ENCODE measurements at regions not wholly inside any gene's neighbourhood (a gene's known extent, or its start where the extent isn't known, plus 50 kb on each side); places are given as distances from the start of the nearest gene placed in this dataset.
A peak's percentile ranks its signal among the peaks of the same experiment; 100 is the strongest.

DNA sequence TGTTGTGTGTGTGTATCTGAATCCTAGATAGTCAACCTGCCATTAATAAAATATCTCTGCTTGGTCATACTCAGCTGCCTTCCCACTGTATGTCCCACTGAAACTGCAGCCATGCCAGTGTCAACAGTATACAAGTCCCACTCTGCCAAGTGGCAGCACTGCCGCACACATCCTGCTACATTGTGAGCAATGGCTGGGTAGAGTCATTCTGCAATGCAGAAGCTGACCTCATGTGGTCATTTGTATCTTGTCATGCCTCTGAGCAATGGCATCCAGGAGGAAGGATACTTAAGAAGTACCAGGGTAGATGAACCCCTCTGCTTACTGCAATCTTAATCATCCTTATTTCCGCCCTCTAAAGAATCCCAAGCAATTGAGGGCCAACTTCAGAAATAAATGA is 302.2 kb upstream of the DDX18 start:
- DNase-seq (ENCODE audit: low read depth in 2 of 2), result no peak

DNA sequence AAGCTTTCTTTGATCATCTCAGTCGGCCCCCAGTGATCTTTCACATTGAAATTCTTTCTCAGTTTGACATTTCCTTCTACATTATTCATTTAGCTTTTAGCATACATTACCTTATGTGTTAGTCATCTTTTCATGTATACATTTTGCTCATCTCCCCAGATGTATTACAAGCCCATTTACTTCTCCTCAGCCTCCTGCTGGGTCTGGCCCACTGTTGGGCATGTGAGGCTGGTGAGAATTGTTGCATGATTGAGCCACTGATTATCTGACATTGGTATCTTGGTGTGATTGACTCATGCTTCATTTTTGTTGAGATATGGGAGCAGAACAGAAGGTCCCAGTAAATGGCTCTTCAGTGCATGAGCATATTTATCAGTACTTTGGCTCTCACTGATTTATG is 300.1 kb upstream of the DDX18 start:
- DNase-seq (ENCODE audit: low read depth in 2 of 2), result no peak

DNA sequence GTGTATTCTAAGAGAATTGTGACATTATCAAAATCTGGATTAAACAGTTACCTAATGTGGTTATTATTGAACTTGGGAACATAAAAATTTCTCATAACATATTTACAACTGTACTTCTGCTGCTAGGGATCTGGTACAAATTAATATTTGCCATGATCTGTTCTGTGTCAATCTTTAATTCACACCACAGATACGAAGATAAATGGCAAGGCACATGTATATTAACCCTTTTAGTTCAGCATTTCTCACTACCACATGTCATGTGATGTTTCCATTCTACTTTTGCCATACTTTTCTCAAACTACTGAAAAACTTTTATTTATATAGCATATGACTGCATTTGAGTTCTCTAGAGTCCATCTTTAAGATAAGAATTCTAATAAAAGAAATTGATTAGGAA is 295.3 kb upstream of the DDX18 start:
- DNase-seq (ENCODE audit: low read depth in 2 of 2), result no peak

GRCh38 chr2:117519721-117520120 is 294.8 kb upstream of the DDX18 start:
- no peak for DNase-seq (ENCODE audit: low read depth in 2 of 2)

GRCh38 chr2:117523267-117523666 is 291.2 kb upstream of the DDX18 start:
- peak; percentile 18 to 73 for DNase-seq (ENCODE audit: low read depth in 2 of 2)

DNA sequence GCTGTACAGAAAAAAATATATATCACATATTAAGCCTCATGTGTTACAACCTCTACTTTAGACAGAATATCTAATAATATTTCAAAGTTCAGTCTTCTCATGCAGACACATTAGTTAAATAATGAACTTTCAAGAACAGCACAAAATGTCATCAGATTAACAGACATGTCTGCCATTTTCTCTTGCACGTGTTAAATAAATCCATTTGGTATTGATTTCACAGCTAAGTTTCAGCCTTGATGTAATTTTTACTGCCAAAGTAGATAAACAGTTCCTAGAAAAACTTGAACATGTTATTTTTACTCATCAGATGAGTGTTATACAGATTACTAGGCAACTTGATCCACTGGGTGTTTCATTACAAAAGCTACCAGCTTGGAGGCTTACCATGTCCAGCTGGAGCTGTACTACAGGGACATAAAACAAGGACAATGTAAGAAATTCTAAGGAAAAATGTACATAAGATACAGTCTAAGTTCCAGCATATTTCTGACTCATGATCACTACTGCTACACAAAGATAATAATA is 290.7 kb upstream of the DDX18 start:
- DNase-seq (ENCODE audit: low read depth in 2 of 2), result no peak

GRCh38 chr2:117536139-117536538 is 278.4 kb upstream of the DDX18 start:
- DNase-seq (ENCODE audit: low read depth in 2 of 2), result no peak

GRCh38 chr2:117537032-117537431 is 277.5 kb upstream of the DDX18 start:
- no peak for DNase-seq (ENCODE audit: low read depth in 2 of 2)

DNA sequence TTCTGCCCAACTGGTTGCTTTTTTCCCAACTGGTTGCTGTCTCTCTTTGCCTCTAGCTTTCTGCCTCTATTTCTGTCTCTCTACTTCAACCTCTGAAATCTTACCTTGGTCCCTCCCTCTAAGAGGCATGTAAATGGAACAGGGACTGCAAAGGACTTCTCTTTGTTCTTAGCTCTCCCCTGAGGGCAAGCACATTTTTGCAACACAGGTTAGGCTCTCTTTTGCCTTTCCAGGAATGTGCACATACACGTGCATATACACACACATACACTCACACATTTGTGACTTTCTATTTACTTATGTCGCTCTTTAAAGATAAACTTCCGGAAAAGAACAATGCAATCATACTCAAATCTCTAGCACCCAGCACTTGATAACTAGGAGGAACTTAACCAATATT is 262.6 kb upstream of the DDX18 start:
- no peak for DNase-seq (ENCODE audit: low read depth in 2 of 2)

- DNase-seq (ENCODE audit: low read depth in 2 of 2), result no peak
Measured at GRCh38 chr2:117553448-117553847, 261.0 kb upstream of the DDX18 start.

DNA sequence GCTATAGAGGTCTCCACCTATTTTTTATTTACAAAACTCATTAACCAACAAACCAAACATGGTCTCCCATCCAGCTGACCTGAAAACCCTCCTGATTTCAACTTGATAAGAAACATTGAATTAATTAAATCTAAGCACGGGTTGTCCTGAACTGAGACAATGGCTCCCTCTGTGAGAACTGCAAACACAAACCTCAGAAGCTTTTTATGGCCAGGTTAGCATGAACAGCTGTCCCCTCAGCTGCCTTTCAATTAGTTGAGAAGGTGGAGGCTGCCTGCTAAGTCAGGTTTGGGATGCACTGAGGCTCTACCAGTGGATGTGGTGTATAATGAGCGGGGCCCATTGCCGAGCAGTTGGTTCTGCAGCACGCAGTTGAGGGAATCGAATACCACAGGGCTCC is 258.5 kb upstream of the DDX18 start:
- no peak for DNase-seq (ENCODE audit: low read depth in 2 of 2)

DNA sequence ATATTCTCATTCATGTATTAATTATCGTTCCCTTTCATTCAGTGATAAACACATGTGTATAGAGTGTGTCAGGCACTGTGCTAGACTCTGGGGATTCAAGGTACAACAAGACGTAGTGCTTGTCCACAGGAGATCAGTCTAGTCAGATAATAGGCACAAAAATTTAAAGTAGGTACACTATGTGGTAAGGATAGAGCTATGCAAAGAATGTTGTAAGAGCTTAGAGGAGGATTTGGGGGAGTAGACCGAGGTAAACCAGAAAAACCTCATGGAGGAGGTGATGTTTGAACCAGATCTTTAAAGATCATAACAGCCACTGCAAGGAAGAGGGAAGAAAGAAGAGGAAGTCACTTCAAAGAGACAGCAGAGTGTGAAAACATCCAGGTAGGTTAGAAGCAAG is 256.9 kb upstream of the DDX18 start:
- no peak for DNase-seq (ENCODE audit: low read depth in 2 of 2)

- DNase-seq (ENCODE audit: low read depth in 2 of 2), result no peak
Measured at GRCh38 chr2:117562654-117563053, 251.8 kb upstream of the DDX18 start.

GRCh38 chr2:117571590-117572349 is 242.7 kb upstream of the DDX18 start:
- DNase-seq (ENCODE audit: low read depth in 2 of 2), result no peak

- DNase-seq (ENCODE audit: low read depth in 2 of 2), result no peak
Measured at GRCh38 chr2:117587310-117587709, 227.2 kb upstream of the DDX18 start.

GRCh38 chr2:117603060-117603459 is 211.4 kb upstream of the DDX18 start:
- DNase-seq (ENCODE audit: low read depth in 2 of 2), result no peak

DNA sequence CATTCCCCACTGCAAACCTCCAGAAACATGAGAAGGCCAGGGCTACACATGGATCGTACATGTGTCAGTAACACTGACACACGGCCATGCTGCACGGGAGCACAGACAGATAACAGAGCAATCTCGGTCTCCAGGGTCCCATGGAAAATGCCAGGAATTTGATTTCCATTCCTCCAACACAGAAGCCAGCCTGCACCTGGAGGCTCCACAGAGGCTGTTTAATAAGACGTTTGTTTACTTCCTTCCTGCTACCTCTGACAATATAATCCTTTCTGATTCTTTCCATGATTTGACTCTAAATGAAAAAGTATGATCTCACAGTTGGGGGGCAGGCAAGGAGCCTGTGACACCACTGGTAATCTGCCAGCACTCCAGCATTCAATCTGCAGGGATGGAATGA is 210.9 kb upstream of the DDX18 start:
- DNase-seq (ENCODE audit: low read depth in 2 of 2), result no peak

GRCh38 chr2:117607202-117607601 is 207.3 kb upstream of the DDX18 start:
- no peak for DNase-seq (ENCODE audit: low read depth in 2 of 2)

- no peak for DNase-seq (ENCODE audit: low read depth in 2 of 2)
Measured at GRCh38 chr2:117613101-117613500, 201.4 kb upstream of the DDX18 start.

- no peak for DNase-seq (ENCODE audit: low read depth in 2 of 2)
Measured at GRCh38 chr2:117614296-117614695, 200.2 kb upstream of the DDX18 start.

- no peak for DNase-seq (ENCODE audit: low read depth in 2 of 2)
Measured at GRCh38 chr2:117614823-117615534, 199.5 kb upstream of the DDX18 start.

DNA sequence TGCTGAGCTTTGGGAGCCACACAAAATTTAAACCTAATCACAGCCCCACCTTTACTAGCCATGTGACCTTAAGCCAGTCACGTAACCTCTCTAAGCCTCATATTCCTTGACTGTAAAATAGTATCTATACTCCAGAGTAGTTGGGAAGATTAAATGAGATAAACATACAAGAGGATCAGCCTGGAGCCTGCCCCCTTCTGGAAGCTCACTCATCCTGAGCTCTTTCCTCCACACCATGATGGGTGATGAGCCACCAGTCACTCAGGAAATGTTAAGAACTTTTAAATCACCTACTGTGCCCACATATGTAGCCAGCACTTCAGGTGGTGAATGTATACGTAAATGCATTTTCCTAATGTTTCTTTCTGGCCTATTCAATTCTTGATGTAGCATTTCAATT is 195.9 kb upstream of the DDX18 start:
- DNase-seq (ENCODE audit: low read depth in 2 of 2), result no peak

- no peak for DNase-seq (ENCODE audit: low read depth in 2 of 2)
Measured at GRCh38 chr2:117621326-117621725, 193.2 kb upstream of the DDX18 start.

All from dermis microvascular lymphatic vessel endothelial cell (primary cell).